HepG2 (cell line): ENCODE measurements at regions not wholly inside any gene's neighbourhood (a gene's known extent, or its start where the extent isn't known, plus 50 kb on each side); places are given as distances from the start of the nearest gene placed in this dataset.

Experiments used
- ATAC-seq: fragments of 200-7000 bp; cut with Tn5 transposase; 3 replicates; pipeline ENCODE4 v1.9.1; 2020; ENCODE audit warnings: mild to moderate bottlenecking, moderate library complexity
- BruUV-seq: library from RNA; stranded (reverse); fragments of 400-500 nt; replicated peaks from 2 replicates; lab custom pipeline; 2021; lab: Mats Ljungman, UMichigan
- CTCF ChIA-PET: fragments of 300-600 bp; formaldehyde crosslinking; extraction: SDS; loops from one replicate; lab custom pipeline; 2021; ENCODE audit warnings: low total read pairs, inconsistent platforms, low intra/inter-chr PET ratio; lab: Yijun Ruan, JAX
- POLR2A ChIA-PET: fragments of 350-600 bp; sonication (Branson Sonifier 250); formaldehyde crosslinking; loops from one replicate; lab custom pipeline; 2020; ENCODE audit warnings: antibody characterized with exemption, inconsistent platforms; lab: Yijun Ruan, JAX
- DNase-seq: peaks from one replicate; pipeline ENCODE4 v3.0.0-alpha.2; 2015; ENCODE audit warnings: low spot score
- FAIRE-seq: peaks from 3 replicates; lab custom pipeline; 2011; peaks lifted over from hg19 to GRCh38; lab: Jason Lieb, UNC
- H2AFZ ChIP-seq: one replicate; pipeline ENCODE4 v1.6.1; 2011; ENCODE audit warnings: low read length, inconsistent platforms
- H3K27ac ChIP-seq: fragments of 300-600 bp; 3 replicates; pipeline ENCODE4 v1.8.0; 2011; ENCODE audit warnings: mixed run types, mild to moderate bottlenecking, mixed read lengths, low read length, inconsistent platforms; ENCODE audit not compliant: insufficient read depth; ENCODE audit errors: extremely low read length
- H3K27me3 ChIP-seq, 2 experiments: fragments of 200-600 bp in 1 of 2; 2 replicates in 1 of 2; 3 replicates in 1 of 2; pipeline versions ENCODE4 v1.6.0 to v1.8.0; 2011; ENCODE audit warnings: low read length in 2 of 2, mild to moderate bottlenecking in 2 of 2, moderate library complexity in 2 of 2, inconsistent platforms in 1 of 2; ENCODE audit not compliant: insufficient read depth in 2 of 2, control insufficient read depth in 1 of 2
- H3K36me3 ChIP-seq, 2 experiments: fragments of 200-600 bp in 1 of 2; replicated peaks in 1 of 2; 2 replicates in 1 of 2; 3 replicates in 1 of 2; pipeline versions ENCODE4 v1.5.1 to v1.8.0; 2011; ENCODE audit warnings: low read length in 2 of 2, inconsistent platforms in 1 of 2; ENCODE audit not compliant: insufficient read depth in 2 of 2, control insufficient read depth in 1 of 2
- H3K4me1 ChIP-seq: 2 replicates; pipeline ENCODE4 v1.5.1; 2012; ENCODE audit warnings: low read length, inconsistent platforms; ENCODE audit not compliant: insufficient read depth
- H3K4me2 ChIP-seq: 2 replicates; pipeline ENCODE4 v1.6.0; 2011; ENCODE audit warnings: low read depth, low read length, inconsistent platforms
- H3K4me3 ChIP-seq, 3 experiments: fragments of 200-600 bp in 1 of 3; sonication (generic), shearing (Covaris generic) in 1 of 3; replicated peaks in 1 of 3; 2 replicates each; pipeline ENCODE4 v1.5.1; 2011 to 2016; ENCODE audit warnings: low read length in 3 of 3, inconsistent platforms in 2 of 3, low read depth in 2 of 3, mild to moderate bottlenecking in 2 of 3, control low read depth in 1 of 3, mixed read lengths in 1 of 3; ENCODE audit not compliant: insufficient read depth in 1 of 3
- H3K79me2 ChIP-seq: one replicate; pipeline ENCODE4 v1.6.1; 2011; ENCODE audit warnings: low read length, inconsistent platforms; ENCODE audit not compliant: insufficient read depth
- H3K9ac ChIP-seq: 2 replicates; pipeline ENCODE4 v1.6.0; 2011; ENCODE audit warnings: mild to moderate bottlenecking, low read depth, low read length, inconsistent platforms; ENCODE audit not compliant: insufficient read depth
- H3K9me3 ChIP-seq: 2 replicates; pipeline ENCODE4 v1.5.1; 2012; ENCODE audit warnings: mild to moderate bottlenecking, low read length
- H4K20me1 ChIP-seq: 2 replicates; pipeline ENCODE4 v1.6.0; 2011; ENCODE audit warnings: inconsistent platforms, mild to moderate bottlenecking, low read length, moderate library complexity; ENCODE audit not compliant: insufficient read depth
- CCDC6 ChIP-seq: sonication (generic); formaldehyde crosslinking; IDR thresholded peaks from 2 replicates; pipeline ENCODE4 v1.8.1; 2022; ENCODE audit warnings: mild to moderate bottlenecking, missing genetic modification reagents, moderate library complexity
- CENPX ChIP-seq: sonication (generic); formaldehyde crosslinking; IDR thresholded peaks from 2 replicates; pipeline ENCODE4 v1.9.0; 2021; ENCODE audit warnings: mild to moderate bottlenecking, missing genetic modification reagents, moderate library complexity
- FOXM1 ChIP-seq: sonication (generic); formaldehyde crosslinking; IDR thresholded peaks from 2 replicates; pipeline ENCODE4 v1.5.0; 2020; ENCODE audit warnings: missing genetic modification reagents
- MBNL3 ChIP-seq: fragments of 250-450 bp; sonication (Bioruptor Pico); conservative IDR thresholded peaks from 2 replicates; pipeline ENCODE4 v1.8.0; 2022; ENCODE audit warnings: mild to moderate bottlenecking, inconsistent platforms
- NFATC3 ChIP-seq: sonication (generic); formaldehyde crosslinking; IDR thresholded peaks from 2 replicates; pipeline ENCODE4 v1.5.1; 2020; ENCODE audit warnings: mild to moderate bottlenecking, missing genetic modification reagents
- POLR2AphosphoS5 ChIP-seq: IDR thresholded peaks from 2 replicates; pipeline ENCODE4 v1.6.1; 2012; ENCODE audit warnings: low read depth, low read length
- RXRB ChIP-seq: IDR thresholded peaks from 2 replicates; pipeline ENCODE4 v1.6.1; 2016; ENCODE audit warnings: borderline replicate concordance, missing genetic modification reagents, missing compliant biosample characterization
- SNRNP70 ChIP-seq: fragments of 200-400 bp; formaldehyde crosslinking; IDR thresholded peaks from 2 replicates; pipeline ENCODE4 v1.6.1; 2017; ENCODE audit warnings: mild to moderate bottlenecking, low read depth, low read length, moderate library complexity
- ZFP1 ChIP-seq: IDR thresholded peaks from 2 replicates; pipeline ENCODE4 v1.6.1; 2016
- ZNF143 ChIP-seq: sonication (generic); formaldehyde crosslinking; IDR thresholded peaks from 2 replicates; pipeline ENCODE4 v1.4.0; 2020; ENCODE audit warnings: missing genetic modification reagents
- ZNF205 ChIP-seq: IDR thresholded peaks from 2 replicates; pipeline ENCODE4 v1.6.1; 2018; ENCODE audit warnings: missing biosample characterization, missing genetic modification reagents
- ZNF329 ChIP-seq: sonication (generic); formaldehyde crosslinking; IDR thresholded peaks from 2 replicates; pipeline ENCODE4 v1.9.0; 2021; ENCODE audit warnings: low read depth, mild to moderate bottlenecking, missing genetic modification reagents
- ZNF501 ChIP-seq: sonication (generic); formaldehyde crosslinking; IDR thresholded peaks from 2 replicates; pipeline ENCODE4 v1.5.1; 2020; ENCODE audit warnings: mild to moderate bottlenecking, moderate library complexity, missing genetic modification reagents
- ZNF510 ChIP-seq: sonication (generic); formaldehyde crosslinking; IDR thresholded peaks from 2 replicates; pipeline ENCODE4 v1.4.0; 2020; ENCODE audit warnings: low read depth, mild to moderate bottlenecking, missing genetic modification reagents
- ZNF678 ChIP-seq: sonication (generic); formaldehyde crosslinking; IDR thresholded peaks from 2 replicates; pipeline ENCODE4 v1.4.0; 2020; ENCODE audit warnings: mild to moderate bottlenecking, missing genetic modification reagents
- WGBS: methylation state at CpG from one replicate; pipeline ENCODE4 v1.1.6; 2017; ENCODE audit warnings: low lambda C conversion rate; 5-methylcytosine and 5-hydroxymethylcytosine counted together
- in situ Hi-C: cut with HindIII; loops from 2 replicates; pipeline ENCODE4 v1.10.0; 2017; ENCODE audit warnings: low pct_unique_long_range_greater_than_20kb; ENCODE audit not compliant: extremely low pct_ligation_motif_present
- intact Hi-C: fragments of 100-400 bp; cut with micrococcal nuclease; formaldehyde crosslinking; loops from one replicate; pipeline ENCODE4 v1.10.0; 2022; ENCODE audit not compliant: unreplicated experiment
- TF ChIP-seq, protein P1 (sequence below): sonication (generic); formaldehyde crosslinking; IDR thresholded peaks from 2 replicates; pipeline ENCODE4 v1.4.0; 2020; ENCODE audit warnings: missing genetic modification reagents, borderline replicate concordance
- TF ChIP-seq, protein P2 (sequence below): sonication (generic); formaldehyde crosslinking; IDR thresholded peaks from 2 replicates; pipeline ENCODE4 v1.5.1; 2020; ENCODE audit warnings: mild to moderate bottlenecking, moderate library complexity, missing genetic modification reagents
- TF ChIP-seq, protein P3 (sequence below): sonication (generic); formaldehyde crosslinking; IDR thresholded peaks from 2 replicates; pipeline ENCODE4 v1.8.1; 2023; ENCODE audit warnings: mild to moderate bottlenecking, missing genetic modification reagents
- TF ChIP-seq, protein P4 (sequence below): IDR thresholded peaks from 2 replicates; pipeline ENCODE4 v1.6.1; 2016; ENCODE audit warnings: control low read depth

DNA sequence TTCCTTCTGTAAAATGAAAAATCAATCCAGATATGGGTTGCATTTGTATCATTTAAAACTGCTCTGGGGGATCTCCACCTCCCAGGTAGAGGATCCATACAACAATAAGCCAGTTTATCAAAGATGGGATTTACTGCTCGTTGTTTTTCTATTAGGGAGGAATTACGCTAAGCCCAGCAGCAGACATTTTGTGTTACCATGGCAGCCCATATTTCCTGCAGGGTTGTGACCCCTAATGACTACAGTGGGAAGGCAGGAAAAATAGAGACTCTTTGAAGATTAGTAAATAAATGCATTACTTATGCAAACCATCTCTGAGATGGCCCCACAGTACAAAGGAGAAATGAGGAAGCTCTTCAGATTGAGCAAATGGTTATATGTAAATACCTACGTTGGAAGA is 253.4 kb upstream of the GPR101 start:
- POLR2A ChIA-PET = no interaction called here
- Histone ChIP-seq H3K27ac (no peak overlapping the region), H3K4me3 (no peak overlapping the region), H3K9ac (no peak overlapping the region), H3K4me2 (no peak overlapping the region)
- no TSS peak for BruUV-seq
- TF ChIP-seq, protein P1, sequence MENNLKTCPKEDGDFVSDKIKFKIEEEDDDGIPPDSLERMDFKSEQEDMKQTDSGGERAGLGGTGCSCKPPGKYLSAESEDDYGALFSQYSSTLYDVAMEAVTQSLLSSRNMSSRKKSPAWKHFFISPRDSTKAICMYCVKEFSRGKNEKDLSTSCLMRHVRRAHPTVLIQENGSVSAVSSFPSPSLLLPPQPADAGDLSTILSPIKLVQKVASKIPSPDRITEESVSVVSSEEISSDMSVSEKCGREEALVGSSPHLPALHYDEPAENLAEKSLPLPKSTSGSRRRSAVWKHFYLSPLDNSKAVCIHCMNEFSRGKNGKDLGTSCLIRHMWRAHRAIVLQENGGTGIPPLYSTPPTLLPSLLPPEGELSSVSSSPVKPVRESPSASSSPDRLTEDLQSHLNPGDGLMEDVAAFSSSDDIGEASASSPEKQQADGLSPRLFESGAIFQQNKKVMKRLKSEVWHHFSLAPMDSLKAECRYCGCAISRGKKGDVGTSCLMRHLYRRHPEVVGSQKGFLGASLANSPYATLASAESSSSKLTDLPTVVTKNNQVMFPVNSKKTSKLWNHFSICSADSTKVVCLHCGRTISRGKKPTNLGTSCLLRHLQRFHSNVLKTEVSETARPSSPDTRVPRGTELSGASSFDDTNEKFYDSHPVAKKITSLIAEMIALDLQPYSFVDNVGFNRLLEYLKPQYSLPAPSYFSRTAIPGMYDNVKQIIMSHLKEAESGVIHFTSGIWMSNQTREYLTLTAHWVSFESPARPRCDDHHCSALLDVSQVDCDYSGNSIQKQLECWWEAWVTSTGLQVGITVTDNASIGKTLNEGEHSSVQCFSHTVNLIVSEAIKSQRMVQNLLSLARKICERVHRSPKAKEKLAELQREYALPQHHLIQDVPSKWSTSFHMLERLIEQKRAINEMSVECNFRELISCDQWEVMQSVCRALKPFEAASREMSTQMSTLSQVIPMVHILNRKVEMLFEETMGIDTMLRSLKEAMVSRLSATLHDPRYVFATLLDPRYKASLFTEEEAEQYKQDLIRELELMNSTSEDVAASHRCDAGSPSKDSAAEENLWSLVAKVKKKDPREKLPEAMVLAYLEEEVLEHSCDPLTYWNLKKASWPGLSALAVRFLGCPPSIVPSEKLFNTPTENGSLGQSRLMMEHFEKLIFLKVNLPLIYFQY (CRISPR knock-in tag) = no peak
- TF ChIP-seq ZNF678 (CRISPR knock-in tag) (no peak), SNRNP70 (no peak), ZFP1 (no peak), CENPX (no peak), FOXM1 (CRISPR knock-in tag) (no peak), ZNF205 (CRISPR knock-in tag) (no peak), RXRB (CRISPR knock-in tag) (no peak), POLR2AphosphoS5 (no peak), ZNF329 (CRISPR knock-in tag) (no peak), MBNL3 (CRISPR knock-in tag) (no peak), ZNF143 (CRISPR knock-in tag) (no peak), CCDC6 (CRISPR knock-in tag) (no peak), ZNF510 (CRISPR knock-in tag) (no peak), ZNF501 (CRISPR knock-in tag) (no peak), NFATC3 (CRISPR knock-in tag) (no peak)
- TF ChIP-seq, protein P2, sequence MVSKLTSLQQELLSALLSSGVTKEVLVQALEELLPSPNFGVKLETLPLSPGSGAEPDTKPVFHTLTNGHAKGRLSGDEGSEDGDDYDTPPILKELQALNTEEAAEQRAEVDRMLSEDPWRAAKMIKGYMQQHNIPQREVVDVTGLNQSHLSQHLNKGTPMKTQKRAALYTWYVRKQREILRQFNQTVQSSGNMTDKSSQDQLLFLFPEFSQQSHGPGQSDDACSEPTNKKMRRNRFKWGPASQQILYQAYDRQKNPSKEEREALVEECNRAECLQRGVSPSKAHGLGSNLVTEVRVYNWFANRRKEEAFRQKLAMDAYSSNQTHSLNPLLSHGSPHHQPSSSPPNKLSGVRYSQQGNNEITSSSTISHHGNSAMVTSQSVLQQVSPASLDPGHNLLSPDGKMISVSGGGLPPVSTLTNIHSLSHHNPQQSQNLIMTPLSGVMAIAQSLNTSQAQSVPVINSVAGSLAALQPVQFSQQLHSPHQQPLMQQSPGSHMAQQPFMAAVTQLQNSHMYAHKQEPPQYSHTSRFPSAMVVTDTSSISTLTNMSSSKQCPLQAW (CRISPR knock-in tag) = no peak
- TF ChIP-seq, protein P3, sequence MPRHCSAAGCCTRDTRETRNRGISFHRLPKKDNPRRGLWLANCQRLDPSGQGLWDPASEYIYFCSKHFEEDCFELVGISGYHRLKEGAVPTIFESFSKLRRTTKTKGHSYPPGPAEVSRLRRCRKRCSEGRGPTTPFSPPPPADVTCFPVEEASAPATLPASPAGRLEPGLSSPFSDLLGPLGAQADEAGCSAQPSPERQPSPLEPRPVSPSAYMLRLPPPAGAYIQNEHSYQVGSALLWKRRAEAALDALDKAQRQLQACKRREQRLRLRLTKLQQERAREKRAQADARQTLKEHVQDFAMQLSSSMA = no peak
- TF ChIP-seq, protein P4, sequence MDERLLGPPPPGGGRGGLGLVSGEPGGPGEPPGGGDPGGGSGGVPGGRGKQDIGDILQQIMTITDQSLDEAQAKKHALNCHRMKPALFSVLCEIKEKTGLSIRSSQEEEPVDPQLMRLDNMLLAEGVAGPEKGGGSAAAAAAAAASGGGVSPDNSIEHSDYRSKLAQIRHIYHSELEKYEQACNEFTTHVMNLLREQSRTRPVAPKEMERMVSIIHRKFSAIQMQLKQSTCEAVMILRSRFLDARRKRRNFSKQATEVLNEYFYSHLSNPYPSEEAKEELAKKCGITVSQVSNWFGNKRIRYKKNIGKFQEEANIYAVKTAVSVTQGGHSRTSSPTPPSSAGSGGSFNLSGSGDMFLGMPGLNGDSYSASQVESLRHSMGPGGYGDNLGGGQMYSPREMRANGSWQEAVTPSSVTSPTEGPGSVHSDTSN (CRISPR knock-in tag) = no peak
- TF ChIP-seq, all 625 proteins: peak for 0
- no peaks in the 10 kb centered on the region for H3K36me3 ChIP-seq
- no peaks in the 10 kb centered on the region for H3K79me2 ChIP-seq
- DNase-seq (no peak), ATAC-seq (no peak), FAIRE-seq (no peak)
- no peaks in the 10 kb centered on the region for H3K27me3 ChIP-seq
- no peaks in the 10 kb centered on the region for H3K9me3 ChIP-seq
- intact Hi-C loops (no loop called here), in situ Hi-C loops (no loop called here)
- H4K20me1 ChIP-seq = no peaks in the 10 kb centered on the region
- WGBS = 5% methylated on average over 3 of the region's 3 CpGs
- no peaks in the 10 kb centered on the region for H3K4me1 ChIP-seq
- CTCF ChIA-PET = no interaction called here
- H2AFZ ChIP-seq = no peak overlapping the region
